ENCODE measurements at regions not wholly inside any gene's neighbourhood (a gene's known extent, or its start where the extent isn't known, plus 50 kb on each side); places are given as distances from the start of the nearest gene placed in this dataset.

DNA sequence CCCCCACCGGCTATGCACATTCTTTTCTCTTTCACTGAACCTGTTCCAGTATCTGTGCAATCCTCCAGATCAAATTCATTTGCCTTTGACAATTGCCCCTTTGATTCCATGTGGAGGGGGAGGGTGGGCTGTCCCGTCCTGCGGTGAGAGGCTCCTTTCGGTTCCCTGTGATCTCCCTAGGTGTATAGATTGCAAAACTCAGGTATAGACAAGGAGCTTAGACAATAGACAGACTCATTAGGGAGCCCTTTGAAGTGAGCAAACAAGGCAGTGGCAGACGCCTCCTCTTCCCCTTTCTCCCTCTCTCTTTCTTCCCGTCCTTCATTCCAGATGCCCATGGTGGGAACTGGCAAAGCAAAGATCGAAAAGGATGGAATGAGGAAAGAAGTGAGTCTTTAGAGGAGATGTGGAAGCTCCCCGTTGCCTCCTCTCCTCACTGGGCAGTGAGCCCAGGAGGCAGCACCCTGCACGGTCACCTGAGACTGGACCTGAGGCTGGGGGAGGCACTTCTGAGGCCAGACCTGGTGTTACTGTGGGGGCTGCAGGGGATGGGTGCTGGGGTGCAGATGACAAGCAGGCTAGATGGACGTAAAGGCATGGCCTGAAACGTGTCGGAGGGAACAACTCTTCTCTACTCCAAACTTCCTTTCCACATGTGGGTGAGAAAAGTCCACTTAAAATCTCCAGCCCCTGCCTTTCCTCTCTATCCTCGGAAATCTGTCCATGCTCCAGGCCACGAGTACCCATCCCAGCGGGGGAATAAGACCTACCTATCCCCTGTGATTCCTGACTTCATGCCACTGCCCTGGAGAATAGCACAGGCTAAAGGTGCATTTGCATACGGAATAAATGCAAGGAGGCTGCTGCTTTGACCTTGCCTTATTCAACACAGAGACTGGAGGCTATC is 256.6 kb upstream of the FOXQ1 start:
- no peak for FAIRE-seq
- DNase-seq (ENCODE audit: insufficient read length, low spot score): no peak
- TF ChIP-seq CTCF (IDR thresholded peaks at IDR 0.05; ENCODE audit: insufficient read depth, missing control alignments): no peak

GRCh38 chr6:1054653-1055014 is 257.3 kb upstream of the FOXQ1 start:
- no peak for FAIRE-seq
- TF ChIP-seq CTCF (IDR thresholded peaks at IDR 0.05; ENCODE audit: insufficient read depth, missing control alignments): no peak

GRCh38 chr6:1053586-1053985 is 258.3 kb upstream of the FOXQ1 start:
- FAIRE-seq (peak; percentile 94), DNase-seq (ENCODE audit: insufficient read length, low spot score) (no peak)
- no peak for TF ChIP-seq CTCF (IDR thresholded peaks at IDR 0.05; ENCODE audit: insufficient read depth, missing control alignments)

More at GRCh38 chr6:1054653-1055014, 257.3 kb upstream of the FOXQ1 start:
- no peak for DNase-seq (ENCODE audit: insufficient read length, low spot score)

DNA sequence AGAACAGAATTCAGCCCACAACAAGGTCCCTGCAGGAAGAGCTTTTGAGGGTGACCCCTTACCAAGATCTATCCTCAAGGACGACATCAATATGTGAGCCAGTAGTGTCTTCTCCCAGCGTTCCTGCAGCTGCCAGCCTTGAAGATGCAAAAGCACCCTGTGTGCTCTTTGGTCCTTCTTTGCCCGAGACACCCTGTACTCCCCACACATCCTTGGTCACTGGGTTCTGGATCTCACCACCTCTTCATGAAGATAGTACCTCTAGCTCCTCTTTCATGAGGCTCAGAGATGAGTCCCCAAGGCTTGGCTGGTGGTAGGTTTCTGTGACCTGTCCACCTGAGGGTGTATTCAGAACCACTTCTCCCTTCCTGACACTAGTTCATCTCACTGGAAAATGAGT is 259.6 kb upstream of the FOXQ1 start:
- FAIRE-seq: no peak

GRCh38 chr6:1049900-1050299 is 262.0 kb upstream of the FOXQ1 start:
- no peak for FAIRE-seq
- DNase-seq (ENCODE audit: insufficient read length, low spot score): no peak
- TF ChIP-seq CTCF (IDR thresholded peaks at IDR 0.05; ENCODE audit: insufficient read depth, missing control alignments): no peak

More for the DNA sequence above, 259.6 kb upstream of the FOXQ1 start:
- TF ChIP-seq CTCF (IDR thresholded peaks at IDR 0.05; ENCODE audit: insufficient read depth, missing control alignments): no peak
- DNase-seq (ENCODE audit: insufficient read length, low spot score): no peak

DNA sequence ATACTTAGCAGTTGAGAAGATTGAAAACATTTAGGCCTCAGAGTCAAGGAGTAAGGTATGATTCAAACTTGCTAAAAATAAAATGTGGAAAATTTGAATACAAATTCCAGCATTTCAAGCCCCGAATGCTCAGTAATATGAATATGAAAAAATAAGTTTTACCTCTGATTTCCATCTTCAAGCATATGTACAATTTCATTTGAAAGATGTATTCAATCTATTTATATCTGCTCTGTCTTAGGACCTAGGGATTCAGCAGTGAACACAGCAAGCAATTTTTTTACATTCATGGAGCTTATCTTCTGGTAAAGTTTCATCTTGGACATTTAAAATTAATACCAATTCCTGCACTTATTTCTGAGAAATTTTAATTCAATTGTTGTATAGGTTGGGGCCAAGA is 262.7 kb upstream of the FOXQ1 start:
- DNase-seq (ENCODE audit: insufficient read length, low spot score) (no peak), FAIRE-seq (no peak)
- no peak for TF ChIP-seq CTCF (IDR thresholded peaks at IDR 0.05; ENCODE audit: insufficient read depth, missing control alignments)

DNA sequence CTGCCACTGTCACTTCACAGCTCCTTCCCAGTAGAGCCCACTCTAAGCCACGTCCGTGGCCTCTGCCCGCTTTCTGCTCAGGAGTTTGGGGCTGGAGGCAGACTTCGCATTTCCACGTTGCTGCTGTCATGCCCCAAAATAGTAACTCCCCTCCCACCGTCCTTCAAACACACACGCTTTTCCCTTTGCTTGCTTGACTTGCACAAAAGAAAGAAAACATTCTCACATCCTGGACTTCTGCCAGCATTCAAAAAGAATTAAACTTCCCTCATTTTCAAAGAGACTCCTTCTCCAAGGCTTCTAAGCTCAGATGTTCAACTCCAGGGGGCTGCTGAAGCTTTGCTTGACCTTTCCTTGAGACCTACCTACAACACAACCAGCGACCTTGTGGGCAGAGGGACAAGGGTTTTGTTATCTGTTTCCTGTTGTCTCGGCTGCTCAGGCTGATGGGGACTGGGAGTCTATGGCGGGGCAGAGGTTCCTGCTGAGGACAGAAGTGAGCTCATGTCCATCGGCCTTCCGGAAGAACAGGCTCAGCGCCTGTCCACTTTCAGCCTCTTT is 263.8 kb upstream of the FOXQ1 start:
- FAIRE-seq (no peak), DNase-seq (ENCODE audit: insufficient read length, low spot score) (no peak)
- no peak for TF ChIP-seq CTCF (IDR thresholded peaks at IDR 0.05; ENCODE audit: insufficient read depth, missing control alignments)
